NCI-H1417 treated with DMSO at 0.1 percent for 48 hours (cell line): ENCODE measurements at regions not wholly inside any gene's neighbourhood (a gene's known extent, or its start where the extent isn't known, plus 50 kb on each side); places are given as distances from the start of the nearest gene placed in this dataset.
"Not testable (repeated sequence)": the region's sequence is repeated elsewhere in the genome, so short reads cannot be mapped to it uniquely, and the experiment has no call there.

Source experiments
- DNase-seq: peaks from one replicate; lab custom pipeline; 2025; lab: John Stamatoyannopoulos, UW

- no peak for DNase-seq
Measured at GRCh38 chr1:88472714-88473113, 211.4 kb upstream of the PKN2 start.

- no peak for DNase-seq
Measured at GRCh38 chr1:88474555-88475304, 209.3 kb upstream of the PKN2 start.

GRCh38 chr1:88484881-88485280 is 199.2 kb upstream of the PKN2 start:
- DNase-seq = no peak

GRCh38 chr1:88488237-88488636 is 195.8 kb upstream of the PKN2 start:
- DNase-seq = no peak

GRCh38 chr1:88490676-88491075 is 193.4 kb upstream of the PKN2 start:
- DNase-seq = no peak

GRCh38 chr1:88499671-88500070 is 184.4 kb upstream of the PKN2 start:
- no peak for DNase-seq

- DNase-seq = no peak
Measured at GRCh38 chr1:88502886-88503285, 181.2 kb upstream of the PKN2 start.

GRCh38 chr1:88503646-88504045 is 180.4 kb upstream of the PKN2 start:
- DNase-seq = no peak

- no peak for DNase-seq
Measured at GRCh38 chr1:88504601-88505000, 179.5 kb upstream of the PKN2 start.

- DNase-seq = no peak
Measured at GRCh38 chr1:88509379-88509778, 174.7 kb upstream of the PKN2 start.

GRCh38 chr1:88514544-88515060 is 169.5 kb upstream of the PKN2 start:
- DNase-seq = no peak

- DNase-seq = not testable (repeated sequence)
Measured at GRCh38 chr1:88517499-88517898, 166.6 kb upstream of the PKN2 start.

GRCh38 chr1:88519156-88519555 is 164.9 kb upstream of the PKN2 start:
- DNase-seq = no peak

GRCh38 chr1:88523854-88524528 is 160.1 kb upstream of the PKN2 start:
- no peak for DNase-seq

- no peak for DNase-seq
Measured at GRCh38 chr1:88526456-88526855, 157.6 kb upstream of the PKN2 start.

GRCh38 chr1:88528792-88529191 is 155.3 kb upstream of the PKN2 start:
- no peak for DNase-seq

- DNase-seq = no peak
Measured at GRCh38 chr1:88529581-88529980, 154.5 kb upstream of the PKN2 start.

GRCh38 chr1:88530246-88530645 is 153.8 kb upstream of the PKN2 start:
- DNase-seq = no peak

GRCh38 chr1:88537787-88538186 is 146.3 kb upstream of the PKN2 start:
- no peak for DNase-seq

GRCh38 chr1:88538222-88538899 is 145.7 kb upstream of the PKN2 start:
- DNase-seq = no peak

GRCh38 chr1:88540255-88540654 is 143.8 kb upstream of the PKN2 start:
- DNase-seq = no peak

GRCh38 chr1:88541596-88541995 is 142.5 kb upstream of the PKN2 start:
- DNase-seq = no peak

- no peak for DNase-seq
Measured at GRCh38 chr1:88544195-88544594, 139.9 kb upstream of the PKN2 start.
